Thymus (tissue), 11 donors: ENCODE measurements at regions not wholly inside any gene's neighbourhood (a gene's known extent, or its start where the extent isn't known, plus 50 kb on each side); places are given as distances from the start of the nearest gene placed in this dataset.

ENCODE experiments used
- DNase-seq, 9 donors: peaks; one replicate each; pipeline ENCODE4 v3.0.0-alpha.2; 2013; ENCODE audit warnings: low spot score in 9 of 9, low read depth in 6 of 9, missing footprints in 1 of 9
- H3K27ac ChIP-seq, 2 donors: one replicate each; pipeline ENCODE4 v1.5.1; 2013; ENCODE audit warnings: control low read depth in 1 of 2, low read depth in 1 of 2, low read length in 1 of 2, mild to moderate bottlenecking in 1 of 2, moderate library complexity in 1 of 2
- H3K27me3 ChIP-seq, 2 donors: one replicate each; pipeline ENCODE4 v1.5.1; 2013; ENCODE audit warnings: low read length in 1 of 2; ENCODE audit not compliant: control insufficient read depth in 2 of 2, insufficient read depth in 1 of 2
- H3K36me3 ChIP-seq, 2 donors: one replicate each; pipeline ENCODE4 v1.5.1; 2013; ENCODE audit warnings: low read length in 1 of 2, mild to moderate bottlenecking in 1 of 2, moderate library complexity in 1 of 2; ENCODE audit not compliant: control insufficient read depth in 2 of 2, insufficient read depth in 2 of 2
- H3K4me1 ChIP-seq, 2 donors: one replicate each; pipeline ENCODE4 v1.5.1; 2013; ENCODE audit warnings: low read length in 2 of 2; ENCODE audit not compliant: control insufficient read depth in 2 of 2, insufficient read depth in 2 of 2
- H3K4me3 ChIP-seq, 2 donors: one replicate each; pipeline ENCODE4 v1.5.1; 2013; ENCODE audit warnings: low read length in 2 of 2, control low read depth in 1 of 2, mild to moderate bottlenecking in 1 of 2
- H3K9me3 ChIP-seq, 2 donors: one replicate each; pipeline ENCODE4 v1.5.1; 2013; ENCODE audit warnings: low read length in 1 of 2, mild to moderate bottlenecking in 1 of 2; ENCODE audit not compliant: control insufficient read depth in 2 of 2, insufficient read depth in 1 of 2
- WGBS: extraction: QIAGEN DNeasy Blood & Tissue Kit; methylation state at CpG from one replicate; pipeline ENCODE4 v1.1.7; 2013; 5-methylcytosine and 5-hydroxymethylcytosine counted together
- donor health status: healthy.

DNA sequence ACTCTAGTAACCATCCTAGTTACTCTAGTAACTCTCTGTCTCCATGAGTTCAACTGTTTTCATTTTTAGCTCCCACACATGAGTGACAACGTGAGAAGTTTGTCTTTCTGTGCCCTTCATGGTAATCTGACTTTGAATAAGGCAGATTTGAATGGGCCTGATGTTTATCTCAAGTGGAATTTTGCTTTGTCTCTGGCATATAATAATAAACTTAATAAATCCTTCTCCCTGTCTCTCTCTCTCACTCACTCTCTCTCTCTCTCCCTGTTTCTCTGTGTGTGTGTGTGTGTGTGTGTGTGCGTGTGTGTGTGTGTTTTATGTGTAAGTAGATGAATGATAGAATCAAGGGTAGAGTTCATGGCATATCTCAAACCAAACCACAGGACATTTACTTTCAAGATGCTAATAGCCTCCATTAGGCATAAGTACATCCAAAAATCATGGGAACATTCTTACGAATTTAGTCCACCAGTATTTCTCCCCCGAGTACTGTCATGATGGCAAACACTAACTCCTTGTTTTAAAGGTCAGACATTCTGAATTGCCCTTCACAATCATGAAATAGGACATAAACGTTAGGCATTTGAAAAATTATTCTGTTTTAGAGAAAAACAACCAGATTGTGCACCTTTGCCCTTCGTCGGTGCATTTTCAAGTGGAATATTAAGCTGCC is 193.1 kb downstream of the SPATA18 start:
- H3K4me1 ChIP-seq, result no peaks in the 10 kb centered on the region
- H3K36me3 ChIP-seq, result no peaks in the 10 kb centered on the region
- 87% methylated on average over 7 of the region's 7 CpGs for WGBS
- DNase-seq, result no peak
- no peaks in the 10 kb centered on the region for H3K9me3 ChIP-seq
- H3K27ac ChIP-seq, result no peak overlapping the region
- H3K4me3 ChIP-seq, result no peak overlapping the region
- no peaks in the 10 kb centered on the region for H3K27me3 ChIP-seq

DNA sequence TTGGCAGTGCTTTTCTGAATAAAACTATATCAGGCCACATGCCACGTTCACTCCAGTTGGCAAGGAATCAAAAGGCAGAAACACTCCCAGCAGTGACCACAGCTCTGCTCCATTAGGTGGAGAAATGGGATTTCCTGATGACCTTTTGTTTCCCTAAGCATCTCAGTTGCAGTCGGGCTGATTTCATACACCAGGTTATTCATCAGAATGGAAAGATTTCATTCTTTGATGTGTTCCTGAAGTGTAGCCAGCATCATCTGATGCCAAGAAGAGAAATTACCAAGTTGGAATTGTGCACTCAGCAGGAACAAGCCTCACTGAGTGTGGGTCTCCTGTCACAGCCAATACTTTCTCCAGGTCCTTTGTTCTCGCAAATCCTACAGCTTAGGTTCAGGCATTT is 193.7 kb downstream of the SPATA18 start:
- no peaks in the 10 kb centered on the region for H3K36me3 ChIP-seq
- H3K4me1 ChIP-seq, result no peaks in the 10 kb centered on the region
- H3K27me3 ChIP-seq, result no peaks in the 10 kb centered on the region
- DNase-seq, result no peak
- H3K9me3 ChIP-seq, result no peaks in the 10 kb centered on the region
- 86% methylated on average over 3 of the region's 3 CpGs for WGBS
- H3K27ac ChIP-seq, result no peak overlapping the region
- H3K4me3 ChIP-seq, result no peak overlapping the region

DNA sequence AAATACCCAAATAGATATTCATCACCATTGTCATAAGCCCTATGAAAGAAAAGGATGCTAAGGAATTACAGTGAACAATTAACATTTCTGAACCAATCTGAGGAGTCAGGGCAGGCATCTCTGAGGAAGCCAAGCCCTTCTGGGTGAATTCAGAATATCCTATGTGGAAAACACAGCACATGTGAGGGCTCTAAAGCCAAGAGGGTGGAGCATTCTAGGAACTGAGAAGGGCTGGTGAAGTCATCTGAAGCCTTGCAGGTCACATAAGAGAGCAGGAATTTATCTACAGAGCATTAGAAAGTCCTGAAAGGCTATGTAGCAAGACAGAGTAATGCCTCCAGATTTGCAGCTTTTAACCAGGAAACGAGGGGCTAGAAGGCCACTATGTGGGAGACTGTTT is 195.7 kb downstream of the SPATA18 start:
- 75% methylated on average over 1 of the region's 1 CpG for WGBS
- H3K9me3 ChIP-seq, result peaks cover 0 to 3% of the 10 kb centered on the region in 2 donors
- H3K27ac ChIP-seq, result no peak overlapping the region
- no peak for DNase-seq
- peaks cover 0 to 3% of the 10 kb centered on the region in 2 donors for H3K4me1 ChIP-seq
- H3K4me3 ChIP-seq, result no peak overlapping the region
- no peaks in the 10 kb centered on the region for H3K27me3 ChIP-seq
- H3K36me3 ChIP-seq, result no peaks in the 10 kb centered on the region

DNA sequence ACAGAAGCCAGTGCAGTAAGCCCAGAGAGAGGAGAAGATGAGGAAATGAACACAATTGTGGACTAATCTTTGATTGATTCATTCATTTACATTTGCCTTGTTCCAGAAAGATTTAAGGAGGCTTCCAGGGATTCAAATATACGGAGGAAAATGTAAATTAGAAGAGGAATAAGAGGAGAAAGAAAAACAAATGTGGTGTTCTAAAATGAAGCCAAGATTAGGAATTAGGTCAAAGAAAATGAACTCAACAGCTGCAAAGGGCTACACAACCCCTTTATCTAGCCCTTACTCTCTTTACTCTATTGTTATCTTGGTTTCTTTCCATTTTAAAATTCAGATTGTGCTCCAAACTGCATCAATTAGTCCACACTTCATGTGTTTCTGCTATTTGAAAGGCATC is 196.8 kb downstream of the SPATA18 start:
- Histone ChIP-seq H3K36me3 (no peaks in the 10 kb centered on the region), H3K27ac (no peak overlapping the region), H3K27me3 (no peaks in the 10 kb centered on the region), H3K4me3 (no peak overlapping the region), H3K9me3 (peaks cover 0 to 3% of the 10 kb centered on the region in 2 donors), H3K4me1 (peaks cover 0 to 3% of the 10 kb centered on the region in 2 donors)
- 75% methylated on average over 1 of the region's 1 CpG for WGBS
- DNase-seq, result no peak

DNA sequence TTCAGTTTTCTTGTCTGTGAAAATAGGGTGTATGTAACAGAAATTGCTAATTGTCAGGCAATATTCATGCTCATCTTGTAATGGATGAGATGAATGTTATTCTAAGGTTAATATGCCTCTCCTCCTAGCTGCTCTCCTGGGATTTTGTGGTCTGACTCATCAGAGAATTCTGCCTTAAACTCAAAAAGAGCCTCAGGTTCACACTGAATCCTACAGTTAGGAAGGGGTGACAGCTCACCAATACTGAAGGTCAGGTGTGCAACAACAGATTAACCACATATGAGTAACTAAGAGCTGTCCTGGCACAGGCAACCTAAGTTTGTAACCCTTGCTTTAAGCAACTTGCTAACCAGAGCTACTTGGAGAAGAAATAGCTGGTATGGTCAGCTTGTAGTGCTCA is 197.7 kb downstream of the SPATA18 start:
- Histone ChIP-seq H3K36me3 (no peaks in the 10 kb centered on the region), H3K9me3 (peaks cover 0 to 3% of the 10 kb centered on the region in 2 donors), H3K27ac (no peak overlapping the region), H3K4me3 (no peak overlapping the region), H3K27me3 (no peaks in the 10 kb centered on the region), H3K4me1 (peaks cover 0 to 3% of the 10 kb centered on the region in 2 donors)
- no peak for DNase-seq

DNA sequence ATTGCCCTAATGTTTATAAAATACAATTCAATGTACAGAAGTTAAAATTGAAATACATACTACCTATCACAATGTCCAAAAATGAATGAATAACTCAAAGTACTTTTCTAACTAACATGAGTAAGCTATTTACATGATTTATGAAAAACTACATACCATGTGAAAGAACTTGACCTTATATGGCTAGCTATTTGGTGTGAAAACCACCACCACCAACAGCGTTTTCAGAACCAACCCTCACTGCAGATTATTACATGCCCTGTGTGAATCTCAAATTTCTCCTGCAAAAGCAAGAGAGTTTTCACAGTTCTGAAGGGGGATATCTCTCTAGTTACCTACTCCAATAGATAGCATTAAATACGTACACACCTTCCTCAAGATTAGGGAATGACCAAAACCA is 198.5 kb downstream of the SPATA18 start:
- Histone ChIP-seq H3K9me3 (peaks cover 0 to 3% of the 10 kb centered on the region in 2 donors), H3K4me3 (no peak overlapping the region), H3K27me3 (no peaks in the 10 kb centered on the region), H3K4me1 (peaks cover 0 to 3% of the 10 kb centered on the region in 2 donors), H3K36me3 (no peaks in the 10 kb centered on the region), H3K27ac (no peak overlapping the region)
- DNase-seq, result no peak
- WGBS, result 81% methylated on average over 2 of the region's 2 CpGs

DNA sequence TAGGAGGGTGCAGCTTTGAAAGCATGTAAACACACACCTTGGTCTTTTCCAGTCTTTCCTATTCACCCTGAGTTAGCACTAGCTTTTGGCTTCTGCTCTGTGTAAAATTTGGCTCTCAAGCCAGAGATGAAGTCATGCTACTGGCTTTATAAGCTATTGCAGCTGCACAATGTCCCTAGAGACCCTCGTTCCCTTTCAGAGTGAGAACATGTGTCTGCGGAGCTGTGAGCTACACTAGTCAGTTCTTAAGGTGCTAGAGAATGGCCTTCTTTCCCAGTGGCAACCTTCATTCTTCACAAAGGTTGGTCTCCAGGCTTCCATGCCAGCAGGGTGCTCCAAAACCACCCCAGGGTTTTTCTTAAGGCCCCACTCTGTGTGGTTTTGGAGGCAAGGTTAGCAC is 199.1 kb downstream of the SPATA18 start:
- 92% methylated on average over 2 of the region's 2 CpGs for WGBS
- Histone ChIP-seq H3K36me3 (no peaks in the 10 kb centered on the region), H3K4me1 (peaks cover 0 to 3% of the 10 kb centered on the region in 2 donors), H3K27me3 (no peaks in the 10 kb centered on the region), H3K27ac (no peak overlapping the region), H3K4me3 (no peak overlapping the region), H3K9me3 (peaks cover 0 to 3% of the 10 kb centered on the region in 2 donors)
- DNase-seq, result peak in 1 of 9 donors; percentile 2

DNA sequence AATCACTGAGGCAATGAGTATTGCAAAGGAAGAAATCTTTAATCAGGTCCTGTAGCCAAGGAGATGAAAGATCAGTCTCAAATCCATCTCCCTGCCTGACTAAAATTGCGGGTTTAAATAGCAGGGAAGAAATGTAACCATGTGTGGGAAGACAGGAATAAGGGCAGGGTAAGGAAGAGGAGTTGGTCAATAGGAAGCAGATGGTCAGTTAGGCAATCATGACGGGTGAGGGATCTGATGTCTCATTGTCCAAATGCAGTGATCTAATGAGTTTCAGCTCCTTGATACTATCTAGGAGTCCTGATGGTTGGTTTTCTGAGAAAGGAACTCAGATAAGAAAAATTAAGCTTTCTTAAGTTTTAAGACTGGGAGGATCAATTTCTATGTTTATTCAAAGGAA is 200.8 kb downstream of the SPATA18 start:
- H3K4me1 ChIP-seq, result peaks cover 0 to 3% of the 10 kb centered on the region in 2 donors
- H3K4me3 ChIP-seq, result no peak overlapping the region
- H3K36me3 ChIP-seq, result no peaks in the 10 kb centered on the region
- no peak for DNase-seq
- peaks cover 0 to 3% of the 10 kb centered on the region in 2 donors for H3K9me3 ChIP-seq
- H3K27me3 ChIP-seq, result no peaks in the 10 kb centered on the region
- 93% methylated on average over 2 of the region's 2 CpGs for WGBS
- no peak overlapping the region for H3K27ac ChIP-seq

DNA sequence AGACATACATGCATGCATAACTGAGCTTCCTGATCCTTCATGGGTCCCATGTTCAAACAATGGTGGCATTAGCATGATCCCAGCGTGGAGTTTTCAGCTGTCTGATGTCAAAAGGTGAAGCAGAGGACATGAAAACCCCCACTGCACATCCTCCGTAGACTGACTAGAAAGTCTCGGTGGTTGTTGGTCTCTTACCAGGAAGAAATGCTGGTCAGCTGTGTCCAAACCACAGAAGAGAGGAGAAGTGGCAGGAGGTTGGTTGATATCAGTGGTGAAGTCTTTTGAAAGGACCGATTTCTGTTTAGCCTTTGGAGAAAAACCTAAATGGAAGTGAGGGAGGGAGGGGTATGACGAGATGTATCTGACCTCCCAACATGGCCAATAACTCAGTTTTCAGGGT is 201.9 kb downstream of the SPATA18 start:
- DNase-seq, result no peak
- H3K27me3 ChIP-seq, result no peaks in the 10 kb centered on the region
- H3K27ac ChIP-seq, result no peak overlapping the region
- H3K9me3 ChIP-seq, result peaks cover 1 to 3% of the 10 kb centered on the region in 2 donors
- no peak overlapping the region for H3K4me3 ChIP-seq
- H3K36me3 ChIP-seq, result no peaks in the 10 kb centered on the region
- 86% methylated on average over 5 of the region's 5 CpGs for WGBS
- H3K4me1 ChIP-seq, result peaks cover 0 to 3% of the 10 kb centered on the region in 2 donors
